Activated T-cell treated with anti-CD3 and anti-CD28 coated beads for 1 hour (primary cell): ENCODE measurements at regions not wholly inside any gene's neighbourhood (a gene's known extent, or its start where the extent isn't known, plus 50 kb on each side); places are given as distances from the start of the nearest gene placed in this dataset.
A peak's percentile ranks its signal among the peaks of the same experiment; 100 is the strongest.

Source experiments
- DNase-seq: peaks from one replicate; pipeline ENCODE4 v3.0.0-alpha.2; 2020; ENCODE audit warnings: low read depth

DNA sequence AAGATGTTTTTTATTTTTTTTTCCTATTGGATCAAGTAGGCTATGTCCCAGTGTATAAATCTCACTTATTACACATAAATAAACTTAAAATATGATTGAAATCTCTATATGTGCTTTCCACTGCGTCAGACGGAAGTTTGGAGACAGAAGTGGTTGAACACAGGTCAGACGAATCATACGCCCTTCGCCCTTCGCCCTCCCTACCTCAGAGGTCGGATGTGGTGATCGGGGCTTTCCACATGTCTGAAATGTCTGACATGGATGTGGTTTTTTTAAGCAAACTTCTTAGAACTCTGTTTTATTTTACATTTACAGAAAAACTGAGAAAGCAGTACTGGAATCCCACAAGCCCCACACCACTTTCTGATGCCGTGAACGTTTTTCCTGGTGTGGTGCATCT, 344.4 kb downstream of the THBS2 start:
- DNase-seq = no peak

GRCh38 chr6:168908887-168909286, 344.8 kb downstream of the THBS2 start:
- DNase-seq = no peak

GRCh38 chr6:168908166-168908565, 345.5 kb downstream of the THBS2 start:
- no peak for DNase-seq

GRCh38 chr6:168906391-168906790, 347.3 kb downstream of the THBS2 start:
- no peak for DNase-seq

GRCh38 chr6:168905451-168906090, 348.1 kb downstream of the THBS2 start:
- no peak for DNase-seq

- DNase-seq = no peak
These were observed 349.9 kb downstream of the THBS2 start for GRCh38 chr6:168903613-168904345.

DNA sequence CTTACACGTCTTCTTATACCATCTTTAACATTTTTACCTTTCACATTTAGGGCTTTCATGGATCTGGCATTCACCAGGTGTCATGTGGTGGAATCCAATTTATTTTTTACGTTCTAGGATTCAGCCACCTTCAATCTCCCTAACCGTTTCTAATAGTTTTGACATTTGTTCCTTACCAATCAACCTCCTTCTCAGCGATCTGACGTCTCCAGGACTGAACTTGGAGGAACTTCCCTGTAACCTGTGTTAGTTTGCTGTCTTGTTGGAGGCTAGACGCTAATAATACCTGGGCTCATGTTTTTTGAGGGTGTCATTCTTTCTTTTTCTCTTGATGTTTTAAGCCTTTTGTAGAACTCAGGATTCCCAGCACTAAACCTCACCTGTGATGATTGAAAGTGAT, 351.6 kb downstream of the THBS2 start:
- no peak for DNase-seq

GRCh38 chr6:168901076-168901475, 352.6 kb downstream of the THBS2 start:
- no peak for DNase-seq

GRCh38 chr6:168896321-168896720, 357.3 kb downstream of the THBS2 start:
- DNase-seq = no peak

DNA sequence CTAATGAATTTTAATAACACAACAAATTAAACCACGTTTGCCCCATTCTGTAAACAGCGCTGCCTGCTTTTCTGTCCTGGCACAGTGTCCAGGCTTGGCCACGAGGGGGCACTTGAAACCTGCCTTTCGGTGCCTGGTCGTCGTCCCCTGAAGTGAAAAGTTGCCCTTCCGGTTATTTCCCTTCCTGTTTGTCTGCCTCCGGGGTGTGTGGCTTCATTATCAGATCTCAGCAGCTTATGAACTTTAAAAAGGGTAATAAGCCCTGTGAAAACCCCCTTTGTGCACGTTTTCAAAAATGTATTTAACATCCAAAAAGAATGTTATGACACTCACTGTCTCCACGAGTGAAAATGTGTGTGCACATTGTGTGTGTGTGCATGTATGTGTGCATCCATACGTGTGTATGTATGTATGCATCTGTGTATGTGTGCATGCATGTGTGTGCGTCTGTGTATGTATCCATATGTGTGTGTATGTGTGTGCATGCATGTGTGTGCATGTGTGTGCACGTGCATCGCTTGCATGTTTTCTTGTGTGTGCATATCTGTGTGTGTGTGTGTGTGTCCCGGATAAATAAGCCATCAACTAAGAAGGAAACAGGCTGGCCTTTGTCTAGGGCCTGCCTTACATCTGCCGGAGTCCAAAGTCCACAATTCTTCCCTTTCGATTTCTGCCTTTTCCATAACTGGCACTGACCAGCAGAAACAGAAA, 358.4 kb downstream of the THBS2 start:
- peak; percentile 68 for DNase-seq

DNA sequence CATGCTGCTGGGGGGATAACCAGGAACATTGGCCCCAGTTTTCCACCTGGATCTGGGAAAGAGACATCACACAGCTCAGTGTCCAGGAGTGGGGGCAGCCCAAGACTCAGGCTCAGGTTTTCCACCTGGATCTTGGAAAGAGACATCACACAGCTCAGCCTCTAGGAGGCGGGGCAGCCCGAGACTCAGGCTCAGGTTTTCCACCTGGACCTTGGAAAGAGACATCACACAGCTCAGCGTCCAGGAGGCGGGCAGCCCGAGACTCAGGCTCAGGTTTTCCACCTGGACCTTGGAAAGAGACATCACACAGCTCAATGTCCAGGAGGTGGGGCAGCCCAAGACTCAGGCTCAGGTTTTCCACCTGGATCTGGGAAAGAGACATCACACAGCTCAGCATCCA, 361.6 kb downstream of the THBS2 start:
- DNase-seq = no peak

- no peak for DNase-seq
These were observed 362.7 kb downstream of the THBS2 start for GRCh38 chr6:168890981-168891365.

GRCh38 chr6:168890306-168890980, 363.2 kb downstream of the THBS2 start:
- no peak for DNase-seq

DNA sequence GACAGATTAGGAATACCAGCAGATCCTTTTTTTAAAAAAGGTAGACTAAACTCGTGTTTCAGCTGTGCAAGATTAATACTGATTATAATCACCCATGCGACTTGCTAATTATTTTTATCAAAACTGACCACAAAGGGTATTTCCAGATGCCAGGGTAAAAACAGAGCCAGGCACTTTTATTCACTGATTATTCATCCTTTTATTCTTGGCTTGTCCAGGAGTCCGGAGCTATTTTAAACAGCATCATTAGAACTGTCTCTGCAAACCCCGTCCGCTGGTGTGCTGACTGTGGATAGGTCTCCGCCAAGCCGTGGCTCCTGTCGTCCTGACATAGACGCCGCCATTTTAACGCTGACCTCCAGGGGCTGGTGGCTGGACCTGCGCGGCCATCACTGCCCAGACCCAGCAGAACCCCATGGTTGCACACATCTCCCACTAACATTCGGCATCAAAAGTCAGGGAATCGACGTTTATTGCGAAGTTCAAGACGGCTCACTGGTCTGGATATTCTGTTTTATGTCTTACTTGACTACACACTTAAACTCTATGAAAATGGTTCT, 364.8 kb downstream of the THBS2 start:
- no peak for DNase-seq

- no peak for DNase-seq
These were observed 365.5 kb downstream of the THBS2 start for GRCh38 chr6:168888102-168888501.

- DNase-seq = no peak
These were observed 366.0 kb downstream of the THBS2 start for GRCh38 chr6:168887621-168888020.

- DNase-seq = no peak
These were observed 366.7 kb downstream of the THBS2 start for GRCh38 chr6:168886964-168887363.

DNA sequence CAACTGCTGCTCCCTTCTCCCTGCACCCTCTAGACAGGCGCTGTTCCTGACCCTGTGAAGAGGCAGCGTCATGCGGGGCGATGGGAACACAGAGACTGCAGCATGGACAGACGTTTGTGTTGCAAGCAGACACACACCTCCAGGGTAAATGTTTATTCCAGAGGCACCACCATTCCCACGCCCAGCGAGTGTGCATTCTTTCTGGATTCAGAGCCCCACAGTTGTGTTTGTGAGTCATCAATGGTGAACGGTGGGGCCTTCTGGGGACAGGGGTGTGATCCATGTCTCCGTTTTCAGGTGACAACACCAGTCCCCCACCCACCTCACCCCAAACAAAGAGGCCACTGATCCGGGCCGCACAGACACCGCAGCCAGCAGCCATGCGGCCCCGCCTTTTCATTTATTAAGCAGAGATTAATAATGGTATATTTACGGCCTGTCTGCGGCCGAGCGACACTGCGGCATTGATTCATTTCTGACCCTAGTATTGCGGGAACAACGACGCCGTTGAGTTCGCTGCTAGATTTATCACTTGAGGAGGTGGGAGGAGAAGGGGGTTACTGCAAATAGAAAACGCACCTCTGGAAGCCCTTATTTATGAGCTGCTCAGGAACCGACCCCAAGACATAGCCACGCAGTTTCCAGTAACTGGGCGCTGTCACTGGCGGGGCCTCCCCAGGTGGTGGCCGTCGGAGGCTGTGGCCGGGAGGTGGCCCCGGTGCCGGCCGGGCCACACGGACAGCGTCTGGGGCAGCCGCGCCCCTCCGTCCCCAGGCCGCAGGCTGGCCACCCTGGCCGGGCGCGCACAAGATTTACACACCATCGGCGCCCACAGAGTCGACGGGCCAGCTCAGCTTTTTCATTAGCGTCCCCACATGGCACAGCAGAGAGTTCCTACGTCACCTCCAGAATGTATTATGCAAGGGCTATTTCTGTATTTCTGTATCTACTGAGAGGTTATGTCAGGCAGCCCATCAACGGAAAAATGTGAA, 367.6 kb downstream of the THBS2 start:
- DNase-seq = no peak

- no peak for DNase-seq
These were observed 368.4 kb downstream of the THBS2 start for GRCh38 chr6:168885196-168885595.

GRCh38 chr6:168884646-168885086, 369.0 kb downstream of the THBS2 start:
- peak; percentile 68 for DNase-seq

- DNase-seq = no peak
These were observed 369.5 kb downstream of the THBS2 start for GRCh38 chr6:168884050-168884645.
